ENCODE measurements at regions not wholly inside any gene's neighbourhood (a gene's known extent, or its start where the extent isn't known, plus 50 kb on each side); places are given as distances from the start of the nearest gene placed in this dataset.

DNA sequence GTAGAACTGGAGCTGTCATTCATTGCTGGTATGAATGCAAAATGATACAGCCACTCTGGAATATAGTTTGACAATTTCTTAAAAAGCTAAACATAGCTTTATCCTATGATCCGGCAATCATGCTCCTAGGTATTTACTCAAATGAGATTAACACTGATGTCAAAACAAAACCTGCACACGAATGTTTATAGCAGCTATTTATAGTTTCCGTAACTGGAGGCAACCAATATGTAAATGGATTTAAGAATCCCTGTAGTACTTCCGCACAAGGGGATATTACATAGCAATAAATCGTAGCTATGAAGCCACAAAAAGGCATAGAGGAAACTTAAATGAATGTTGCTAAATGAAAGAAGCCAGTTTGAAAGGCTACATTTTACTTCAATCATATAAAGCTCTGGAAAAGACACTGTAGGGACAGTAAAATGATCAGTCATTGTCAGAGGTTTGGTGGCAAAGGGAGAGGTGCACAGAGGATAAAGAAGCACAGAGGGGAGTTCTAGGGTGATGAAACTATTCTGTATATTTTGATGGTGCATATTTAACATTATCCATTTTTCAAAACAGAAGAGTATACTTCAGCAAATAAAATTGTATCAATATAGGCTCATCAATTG lies 1893.0 kb upstream of the PCDH20 start:
- DNase-seq (ENCODE audit: low read depth): no peak
- no peak overlapping the region for H3K4me3 ChIP-seq (ENCODE audit: low read depth, low read length)
- TF ChIP-seq, protein P1, sequence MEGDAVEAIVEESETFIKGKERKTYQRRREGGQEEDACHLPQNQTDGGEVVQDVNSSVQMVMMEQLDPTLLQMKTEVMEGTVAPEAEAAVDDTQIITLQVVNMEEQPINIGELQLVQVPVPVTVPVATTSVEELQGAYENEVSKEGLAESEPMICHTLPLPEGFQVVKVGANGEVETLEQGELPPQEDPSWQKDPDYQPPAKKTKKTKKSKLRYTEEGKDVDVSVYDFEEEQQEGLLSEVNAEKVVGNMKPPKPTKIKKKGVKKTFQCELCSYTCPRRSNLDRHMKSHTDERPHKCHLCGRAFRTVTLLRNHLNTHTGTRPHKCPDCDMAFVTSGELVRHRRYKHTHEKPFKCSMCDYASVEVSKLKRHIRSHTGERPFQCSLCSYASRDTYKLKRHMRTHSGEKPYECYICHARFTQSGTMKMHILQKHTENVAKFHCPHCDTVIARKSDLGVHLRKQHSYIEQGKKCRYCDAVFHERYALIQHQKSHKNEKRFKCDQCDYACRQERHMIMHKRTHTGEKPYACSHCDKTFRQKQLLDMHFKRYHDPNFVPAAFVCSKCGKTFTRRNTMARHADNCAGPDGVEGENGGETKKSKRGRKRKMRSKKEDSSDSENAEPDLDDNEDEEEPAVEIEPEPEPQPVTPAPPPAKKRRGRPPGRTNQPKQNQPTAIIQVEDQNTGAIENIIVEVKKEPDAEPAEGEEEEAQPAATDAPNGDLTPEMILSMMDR (conservative IDR thresholded peaks at IDR 0.05; ENCODE audit: low read depth, low read length): no peak

DNA sequence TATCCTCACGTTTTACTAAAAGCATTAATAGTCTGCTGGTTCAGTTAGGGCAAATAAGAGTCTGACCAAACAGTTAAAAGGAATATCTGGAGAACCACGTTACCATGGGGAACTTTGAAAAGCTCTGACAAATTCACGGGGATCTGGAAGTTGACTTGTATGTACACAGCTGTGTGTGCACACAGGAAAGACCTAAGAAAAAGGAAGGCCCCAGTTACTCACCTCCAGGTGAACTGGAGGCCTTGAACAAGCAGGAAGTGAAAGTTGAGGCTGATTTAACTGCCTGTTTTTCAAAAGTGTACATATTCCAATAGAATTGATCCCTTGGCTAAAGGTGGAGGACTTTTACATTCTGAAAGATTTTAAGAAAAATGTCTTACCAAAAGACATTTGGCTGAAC lies 1891.6 kb upstream of the PCDH20 start:
- no peak for DNase-seq (ENCODE audit: low read depth)
- H3K4me3 ChIP-seq (ENCODE audit: low read depth, low read length): no peak overlapping the region
- TF ChIP-seq, protein P1 (conservative IDR thresholded peaks at IDR 0.05; ENCODE audit: low read depth, low read length): no peak

DNA sequence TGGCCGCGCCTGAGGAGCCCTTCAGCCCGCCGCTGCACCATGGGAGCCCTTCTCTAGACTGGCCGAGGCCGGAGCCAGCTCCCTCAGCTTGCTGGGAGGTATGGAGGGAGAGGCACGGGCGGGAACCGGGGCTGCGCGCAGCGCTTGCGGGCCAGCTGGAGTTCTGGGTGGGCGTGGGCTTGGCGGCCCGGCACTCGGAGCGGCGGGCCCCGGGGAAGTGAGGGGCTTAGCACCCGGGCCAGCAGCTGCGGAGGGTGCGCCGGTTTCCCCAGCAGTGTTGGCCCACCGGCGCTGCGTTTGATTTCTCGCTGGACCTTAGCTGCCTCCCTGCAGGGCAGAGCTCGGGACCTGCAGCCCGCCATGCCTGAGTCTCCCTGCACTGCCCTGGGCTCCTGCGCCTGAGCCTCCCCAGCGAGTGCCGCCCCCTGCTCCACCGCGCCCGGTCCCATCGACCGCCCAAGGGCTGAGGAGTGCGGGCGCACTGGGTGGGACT lies 1890.0 kb upstream of the PCDH20 start:
- no peak for DNase-seq (ENCODE audit: low read depth)
- no peak overlapping the region for H3K4me3 ChIP-seq (ENCODE audit: low read depth, low read length)
- TF ChIP-seq, protein P1 (conservative IDR thresholded peaks at IDR 0.05; ENCODE audit: low read depth, low read length): no peak

DNA sequence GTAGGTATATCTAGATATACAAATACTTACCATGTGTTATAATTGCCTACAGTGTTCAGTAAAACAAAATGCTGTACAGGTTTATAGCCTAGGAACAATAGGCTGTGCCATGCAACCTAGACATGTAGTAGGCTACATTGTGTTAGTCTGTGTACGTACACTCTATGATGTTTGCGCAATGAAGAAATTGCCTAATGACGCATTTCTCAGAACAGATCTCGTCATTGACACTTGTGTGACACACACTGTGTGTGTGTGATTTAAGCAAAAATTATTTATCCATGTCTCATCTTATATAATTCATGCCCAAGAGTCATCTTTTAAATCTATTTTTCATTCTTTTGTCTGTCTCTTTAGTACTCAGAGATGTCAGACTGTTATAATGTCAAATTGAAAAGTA lies 1888.8 kb upstream of the PCDH20 start:
- DNase-seq (ENCODE audit: low read depth): no peak
- no peak overlapping the region for H3K4me3 ChIP-seq (ENCODE audit: low read depth, low read length)
- TF ChIP-seq, protein P1 (conservative IDR thresholded peaks at IDR 0.05; ENCODE audit: low read depth, low read length): no peak

DNA sequence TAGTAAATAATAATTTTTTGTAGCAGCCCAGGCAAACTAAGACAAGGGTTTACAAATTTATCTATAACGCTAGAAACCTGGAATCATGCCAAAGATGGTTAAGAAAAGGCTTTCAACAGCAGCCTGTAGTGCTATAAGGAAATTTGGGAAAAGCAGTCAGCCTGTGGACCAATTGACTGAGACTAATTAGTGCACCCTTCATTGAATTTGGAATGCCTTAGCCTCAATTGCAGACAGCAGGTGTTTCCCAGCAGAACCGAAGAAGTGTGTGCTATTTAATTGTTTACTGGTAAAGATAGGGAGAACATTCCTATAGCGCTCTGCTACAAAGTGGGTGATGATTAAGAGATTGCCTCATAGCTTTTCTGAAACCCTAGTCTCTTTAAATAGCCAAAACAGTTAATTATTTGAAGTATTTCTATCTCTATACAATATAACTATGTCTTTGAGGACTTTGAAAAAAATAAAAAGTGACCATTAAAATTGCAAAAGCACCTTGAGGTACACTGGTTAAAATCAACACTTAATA lies 1884.3 kb upstream of the PCDH20 start:
- TF ChIP-seq, protein P1 (conservative IDR thresholded peaks at IDR 0.05; ENCODE audit: low read depth, low read length): no peak
- H3K4me3 ChIP-seq (ENCODE audit: low read depth, low read length): no peak overlapping the region
- no peak for DNase-seq (ENCODE audit: low read depth)

- no peak for DNase-seq (ENCODE audit: low read depth)
- TF ChIP-seq, protein P1 (conservative IDR thresholded peaks at IDR 0.05; ENCODE audit: low read depth, low read length): no peak
- no peak overlapping the region for H3K4me3 ChIP-seq (ENCODE audit: low read depth, low read length)
These were observed 1881.5 kb upstream of the PCDH20 start for GRCh38 chr13:63297163-63297562.

GRCh38 chr13:63291701-63292100 lies 1876.1 kb upstream of the PCDH20 start:
- H3K4me3 ChIP-seq (ENCODE audit: low read depth, low read length): no peak overlapping the region
- TF ChIP-seq, protein P1 (conservative IDR thresholded peaks at IDR 0.05; ENCODE audit: low read depth, low read length): no peak
- DNase-seq (ENCODE audit: low read depth): no peak
